ENCODE measurements at regions not wholly inside any gene's neighbourhood (a gene's known extent, or its start where the extent isn't known, plus 50 kb on each side); places are given as distances from the start of the nearest gene placed in this dataset.

DNA sequence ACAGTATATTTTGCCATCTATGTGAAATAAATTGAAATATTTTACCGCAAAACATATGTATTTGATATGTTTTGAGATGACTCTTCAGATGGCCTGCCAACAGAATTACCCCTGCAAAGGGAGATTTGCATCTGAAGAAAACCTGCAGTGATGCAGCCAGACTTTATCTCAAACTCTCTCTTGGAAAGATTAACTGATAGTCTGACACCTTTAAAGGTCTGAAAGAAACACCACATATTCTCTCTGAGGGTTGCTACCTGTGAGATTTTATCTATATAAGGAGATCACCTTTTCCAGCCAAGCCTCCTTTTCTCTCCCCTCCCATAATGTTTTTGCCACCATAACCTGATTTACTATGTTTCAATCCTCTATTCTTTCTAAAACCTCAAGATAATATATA lies 1106.3 kb upstream of the IGFBP7 start:
- Mint-ChIP-seq H3K27me3 (ENCODE audit: low read depth) (no peaks in the 10 kb centered on the region), H3K4me3 (no peak overlapping the region), H3K9me3 (peaks cover 3 to 7% of the 10 kb centered on the region in 2 experiments; a peak in 3 of 5 replicates), H3K27ac (peak overlapping the region in 1 of 3 experiments; percentile 70; a peak in 3 of 7 replicates), H3K4me1 (peaks cover 43 to 46% of the 10 kb centered on the region in 2 experiments), H3K36me3 (ENCODE audit: insufficient read depth in 1 of 3, low read depth in 3 of 3) (peaks cover 0 to 7% (median 2%) of the 10 kb centered on the region in 3 experiments; a peak in 3 of 7 replicates)
- H4K5ac ChIP-seq (ENCODE audit: insufficient read length, low read depth, low read length), result no peak overlapping the region
- H2BK120ac ChIP-seq (ENCODE audit: low read depth, low read length, poor library complexity, severe bottlenecking), result no peak overlapping the region
- H3K79me1 ChIP-seq (ENCODE audit: insufficient read depth, low read depth, low read length, poor library complexity, severe bottlenecking), result no peaks in the 10 kb centered on the region
- TF ChIP-seq, protein P1, sequence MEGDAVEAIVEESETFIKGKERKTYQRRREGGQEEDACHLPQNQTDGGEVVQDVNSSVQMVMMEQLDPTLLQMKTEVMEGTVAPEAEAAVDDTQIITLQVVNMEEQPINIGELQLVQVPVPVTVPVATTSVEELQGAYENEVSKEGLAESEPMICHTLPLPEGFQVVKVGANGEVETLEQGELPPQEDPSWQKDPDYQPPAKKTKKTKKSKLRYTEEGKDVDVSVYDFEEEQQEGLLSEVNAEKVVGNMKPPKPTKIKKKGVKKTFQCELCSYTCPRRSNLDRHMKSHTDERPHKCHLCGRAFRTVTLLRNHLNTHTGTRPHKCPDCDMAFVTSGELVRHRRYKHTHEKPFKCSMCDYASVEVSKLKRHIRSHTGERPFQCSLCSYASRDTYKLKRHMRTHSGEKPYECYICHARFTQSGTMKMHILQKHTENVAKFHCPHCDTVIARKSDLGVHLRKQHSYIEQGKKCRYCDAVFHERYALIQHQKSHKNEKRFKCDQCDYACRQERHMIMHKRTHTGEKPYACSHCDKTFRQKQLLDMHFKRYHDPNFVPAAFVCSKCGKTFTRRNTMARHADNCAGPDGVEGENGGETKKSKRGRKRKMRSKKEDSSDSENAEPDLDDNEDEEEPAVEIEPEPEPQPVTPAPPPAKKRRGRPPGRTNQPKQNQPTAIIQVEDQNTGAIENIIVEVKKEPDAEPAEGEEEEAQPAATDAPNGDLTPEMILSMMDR (conservative IDR thresholded peaks at IDR 0.05), result no peak
- H3K9ac ChIP-seq (ENCODE audit: extremely low read depth, insufficient read length, low read length), result no peak overlapping the region
- WGBS (ENCODE audit: extremely low coverage, insufficient read length, low lambda C conversion rate), result no CpG with 5 or more reads among the region's 1 CpG
- no peak overlapping the region for H3K4ac ChIP-seq (ENCODE audit: low read depth, low read length)
- no peak for DNase-seq
- no peak overlapping the region for H3K56ac ChIP-seq (ENCODE audit: insufficient read length, low read depth, low read length)
- no peak overlapping the region for H3T11ph ChIP-seq (ENCODE audit: low read length)
- H4K20me1 ChIP-seq (ENCODE audit: control insufficient read depth, insufficient read depth, insufficient read length), result no peaks in the 10 kb centered on the region
- H3K23me2 ChIP-seq (ENCODE audit: insufficient read length, low read depth, low read length, poor library complexity, severe bottlenecking), result no peaks in the 10 kb centered on the region
- H4K91ac ChIP-seq (ENCODE audit: insufficient read length, low read depth, low read length), result no peak overlapping the region
- H3K79me2 ChIP-seq (ENCODE audit: insufficient read depth, low read length), result no peaks in the 10 kb centered on the region
- H4K8ac ChIP-seq (replicated peaks; ENCODE audit: insufficient read length, low read depth, low read length), result no peak overlapping the region
- no peak overlapping the region for H3K4me2 ChIP-seq (ENCODE audit: insufficient read depth, insufficient read length, low read length)
- no peak overlapping the region for H3K18ac ChIP-seq (ENCODE audit: insufficient read length, low read depth, low read length)
- no peak overlapping the region for H2BK5ac ChIP-seq (ENCODE audit: insufficient read length, low read length)
- H2AK5ac ChIP-seq (ENCODE audit: insufficient read length, low read length), result no peak overlapping the region
- H2AFZ ChIP-seq (ENCODE audit: low read length), result no peak overlapping the region
- H2BK15ac ChIP-seq (ENCODE audit: low read depth, low read length), result no peak overlapping the region
- peaks cover 14% of the 10 kb centered on the region; the same call in 1 of the 2 replicates for H3K4me1 ChIP-seq (ENCODE audit: insufficient read depth, low read length)
- H3K14ac ChIP-seq (ENCODE audit: insufficient read depth, low read length), result no peak overlapping the region
- H2BK12ac ChIP-seq (ENCODE audit: insufficient read length, low read depth, low read length), result no peak overlapping the region
- no peak overlapping the region for H3K27ac ChIP-seq (ENCODE audit: insufficient read length, low read depth, low read length)
- H3K9me3 ChIP-seq (ENCODE audit: control insufficient read depth, low read depth, low read length), result no peaks in the 10 kb centered on the region
- H3K23ac ChIP-seq (ENCODE audit: insufficient read length, low read depth, low read length), result no peak overlapping the region
- no peak overlapping the region for H2BK20ac ChIP-seq (ENCODE audit: low read depth, low read length, poor library complexity, severe bottlenecking)
- no peaks in the 10 kb centered on the region for H3K27me3 ChIP-seq (ENCODE audit: insufficient read depth, low read length)
